HUES64 (cell line): ENCODE measurements at regions not wholly inside any gene's neighbourhood (a gene's known extent, or its start where the extent isn't known, plus 50 kb on each side); places are given as distances from the start of the nearest gene placed in this dataset.

Experiments used
- H3K27ac ChIP-seq: 2 replicates; pipeline ENCODE4 v1.7.0; 2013; ENCODE audit warnings: low read depth, low read length, inconsistent platforms
- H3K27me3 ChIP-seq: 2 replicates; pipeline ENCODE4 v1.6.1; 2013; ENCODE audit warnings: mild to moderate bottlenecking, low read length; ENCODE audit not compliant: insufficient read depth
- H3K36me3 ChIP-seq: 2 replicates; pipeline ENCODE4 v1.6.1; 2013; ENCODE audit warnings: mild to moderate bottlenecking, low read length; ENCODE audit not compliant: insufficient read depth
- H3K4me1 ChIP-seq: 2 replicates; pipeline ENCODE4 v1.6.1; 2013; ENCODE audit warnings: mild to moderate bottlenecking, low read length, moderate library complexity; ENCODE audit not compliant: insufficient read depth
- H3K4me3 ChIP-seq: 2 replicates; pipeline ENCODE4 v1.5.1; 2013; ENCODE audit warnings: mild to moderate bottlenecking, low read length, moderate library complexity
- H3K9ac ChIP-seq: 2 replicates; pipeline ENCODE4 v1.6.1; 2013; ENCODE audit warnings: mild to moderate bottlenecking, low read depth, low read length
- H3K9me3 ChIP-seq: 2 replicates; pipeline ENCODE4 v1.6.1; 2013; ENCODE audit warnings: low read depth, low read length; ENCODE audit not compliant: insufficient read depth
- WGBS: fragments of 150-250, 120-280 bp; methylation state at CpG from one replicate; pipeline ENCODE4 v1.1.7; 2013; ENCODE audit warnings: missing lambda C conversion rate; 5-methylcytosine and 5-hydroxymethylcytosine counted together

DNA sequence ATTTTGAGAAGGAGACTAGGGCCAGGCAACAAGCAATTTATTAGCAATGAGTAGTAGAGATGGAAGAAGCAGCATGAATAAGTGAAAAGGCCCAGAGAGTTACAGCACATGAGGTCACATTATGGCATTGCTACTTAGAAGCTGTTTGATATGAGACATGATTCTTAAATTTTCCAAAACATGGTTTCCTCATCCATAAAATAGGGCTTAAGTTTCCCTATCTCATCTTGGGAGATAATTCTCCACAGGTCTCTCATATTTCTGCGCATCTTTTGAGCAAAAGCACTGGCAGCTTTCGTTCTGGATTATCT lies 656.1 kb downstream of the EPHA7 start:
- 95% methylated on average over 2 of the region's 2 CpGs for WGBS
- H3K9ac ChIP-seq = no peak overlapping the region
- H3K27ac ChIP-seq = no peak overlapping the region
- no peaks in the 10 kb centered on the region for H3K9me3 ChIP-seq
- no peak overlapping the region for H3K4me3 ChIP-seq
- peaks cover 11% of the 10 kb centered on the region; the same call in 1 of the 2 replicates for H3K4me1 ChIP-seq
- H3K36me3 ChIP-seq = no peaks in the 10 kb centered on the region
- no peaks in the 10 kb centered on the region for H3K27me3 ChIP-seq

DNA sequence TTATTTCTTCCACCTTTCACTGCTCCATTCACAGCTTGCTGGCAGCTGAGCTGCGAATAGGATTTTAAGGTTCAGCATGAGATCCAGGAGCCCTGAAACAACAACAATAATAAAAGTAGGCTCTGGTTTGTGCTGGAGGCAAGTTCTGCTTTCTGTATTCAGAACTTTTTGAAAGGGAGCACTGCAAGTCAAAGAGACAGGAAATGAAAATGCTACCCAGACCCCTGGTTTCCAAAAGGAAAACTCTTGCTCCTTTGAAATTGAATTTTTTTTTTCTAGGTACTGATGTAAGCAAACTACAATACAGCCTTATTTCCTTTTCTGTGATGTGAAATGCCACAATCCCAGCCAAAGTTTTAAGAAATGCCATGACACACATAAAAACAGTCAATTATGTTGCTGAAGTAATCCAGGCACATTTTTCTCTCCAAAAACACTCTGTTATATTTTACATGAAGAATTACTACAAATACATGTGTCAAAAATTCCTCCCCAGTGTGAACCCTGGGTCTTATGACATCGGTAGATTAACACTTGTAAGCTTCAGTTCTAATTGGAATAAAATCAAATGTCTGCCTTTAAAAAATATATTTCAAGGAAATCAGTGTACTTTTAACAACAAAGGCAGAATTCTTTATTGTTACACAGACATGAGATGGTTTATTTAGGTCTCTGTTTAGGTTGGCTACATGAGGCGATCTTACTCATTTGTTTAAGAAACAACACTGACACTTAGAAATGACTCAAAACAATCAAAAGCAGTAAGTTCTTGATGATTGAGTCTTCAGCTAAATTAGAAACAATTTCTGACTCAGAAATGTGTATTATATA lies 656.7 kb downstream of the EPHA7 start:
- H3K4me3 ChIP-seq = no peak overlapping the region
- no peaks in the 10 kb centered on the region for H3K9me3 ChIP-seq
- no peaks in the 10 kb centered on the region for H3K36me3 ChIP-seq
- no peaks in the 10 kb centered on the region for H3K27me3 ChIP-seq
- H3K27ac ChIP-seq = no peak overlapping the region
- peaks cover 11% of the 10 kb centered on the region; the same call in 1 of the 2 replicates for H3K4me1 ChIP-seq
- WGBS = 60% methylated on average over 2 of the region's 3 CpGs
- H3K9ac ChIP-seq = no peak overlapping the region

DNA sequence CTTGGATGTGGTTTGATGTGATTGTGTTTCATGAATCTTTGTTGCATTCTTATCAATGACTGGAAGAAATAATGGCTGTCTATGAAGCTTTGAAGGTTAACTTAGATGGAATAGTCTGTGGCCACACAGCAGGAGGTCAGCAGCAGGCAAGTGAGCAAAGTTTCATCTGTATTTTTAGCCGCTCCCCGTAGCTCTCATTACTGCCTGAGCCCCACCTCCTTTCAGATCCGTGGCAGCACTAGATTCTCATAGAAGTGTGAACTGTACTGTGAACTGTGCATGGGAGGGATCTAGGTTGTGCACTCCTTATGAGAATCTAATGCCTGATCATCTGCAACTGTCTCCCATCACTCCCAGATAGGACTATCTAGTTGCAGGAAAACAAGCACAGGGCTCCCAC lies 660.2 kb downstream of the EPHA7 start:
- Histone ChIP-seq H3K27ac (no peak overlapping the region), H3K27me3 (no peaks in the 10 kb centered on the region), H3K36me3 (no peaks in the 10 kb centered on the region), H3K9me3 (no peaks in the 10 kb centered on the region), H3K9ac (no peak overlapping the region), H3K4me3 (no peak overlapping the region), H3K4me1 (peaks cover 11% of the 10 kb centered on the region; the same call in 1 of the 2 replicates)
- 85% methylated on average over 3 of the region's 3 CpGs for WGBS

DNA sequence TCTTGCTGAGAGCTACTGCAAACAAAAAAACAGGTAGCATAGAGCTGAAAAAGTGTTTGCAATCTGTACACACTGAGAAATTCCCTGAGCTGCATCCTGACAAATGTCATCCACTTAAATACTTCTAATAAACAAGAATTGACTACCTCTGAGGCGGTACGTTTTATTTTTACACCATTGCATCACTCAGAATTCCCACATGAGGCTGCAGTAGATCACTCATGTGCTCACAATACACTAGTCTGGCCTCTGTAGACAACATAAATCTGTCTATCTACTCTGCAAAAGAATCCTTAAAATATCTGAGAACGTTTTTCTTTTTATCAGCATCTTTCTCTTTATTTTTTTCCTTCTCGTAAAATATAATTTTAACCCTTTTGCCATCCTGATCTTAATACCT lies 661.4 kb downstream of the EPHA7 start:
- Histone ChIP-seq H3K4me3 (no peak overlapping the region), H3K27ac (no peak overlapping the region), H3K9ac (no peak overlapping the region), H3K4me1 (peaks cover 9% of the 10 kb centered on the region; the same call in 1 of the 2 replicates), H3K27me3 (no peaks in the 10 kb centered on the region), H3K36me3 (no peaks in the 10 kb centered on the region), H3K9me3 (no peaks in the 10 kb centered on the region; the same call in 1 of the 2 replicates)
- WGBS = 94% methylated on average over 4 of the region's 4 CpGs

DNA sequence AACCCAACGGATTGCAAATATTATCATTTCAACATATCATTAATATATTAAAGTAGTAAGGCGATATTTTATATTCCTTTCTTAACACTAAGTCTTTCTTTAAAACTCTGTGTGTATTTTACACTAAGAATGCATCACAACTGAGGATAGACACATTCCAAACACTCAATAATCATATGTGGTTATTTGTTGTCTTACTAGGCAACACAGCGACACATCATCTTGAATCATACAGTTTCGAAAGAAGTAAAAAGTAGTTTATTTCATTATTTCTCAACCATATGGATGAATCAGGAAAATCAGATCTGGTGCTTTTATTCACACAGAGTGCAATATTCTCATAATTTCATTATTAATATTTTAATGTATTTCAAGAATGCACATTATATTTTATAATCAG lies 662.4 kb downstream of the EPHA7 start:
- H3K4me3 ChIP-seq = no peak overlapping the region
- no peaks in the 10 kb centered on the region for H3K4me1 ChIP-seq
- no peaks in the 10 kb centered on the region; the same call in 1 of the 2 replicates for H3K9me3 ChIP-seq
- 83% methylated on average over 1 of the region's 4 CpGs for WGBS
- no peak overlapping the region for H3K27ac ChIP-seq
- H3K27me3 ChIP-seq = no peaks in the 10 kb centered on the region
- H3K9ac ChIP-seq = no peak overlapping the region
- no peaks in the 10 kb centered on the region for H3K36me3 ChIP-seq

DNA sequence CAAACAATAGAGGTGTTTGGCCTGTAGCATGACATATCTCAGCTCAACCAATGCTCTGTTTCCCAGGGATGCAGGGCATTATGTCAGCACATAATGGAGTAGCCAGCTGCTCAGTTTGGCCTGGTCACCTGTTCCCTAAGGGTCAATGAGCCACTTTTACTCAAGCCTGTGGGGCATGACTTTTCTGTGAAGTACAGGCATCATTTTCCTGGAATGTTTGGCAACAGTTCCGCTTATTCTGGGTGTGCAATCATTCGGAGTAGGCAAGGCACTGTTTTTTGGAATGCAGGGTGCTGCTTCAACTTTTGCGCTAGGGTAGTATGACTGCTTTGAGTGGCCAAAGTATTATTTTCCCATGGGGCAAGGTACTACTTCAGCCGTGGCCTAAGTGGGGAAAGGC lies 665.4 kb downstream of the EPHA7 start:
- Histone ChIP-seq H3K4me3 (no peak overlapping the region), H3K27ac (no peak overlapping the region)
- WGBS = 96% methylated on average over 4 of the region's 4 CpGs

DNA sequence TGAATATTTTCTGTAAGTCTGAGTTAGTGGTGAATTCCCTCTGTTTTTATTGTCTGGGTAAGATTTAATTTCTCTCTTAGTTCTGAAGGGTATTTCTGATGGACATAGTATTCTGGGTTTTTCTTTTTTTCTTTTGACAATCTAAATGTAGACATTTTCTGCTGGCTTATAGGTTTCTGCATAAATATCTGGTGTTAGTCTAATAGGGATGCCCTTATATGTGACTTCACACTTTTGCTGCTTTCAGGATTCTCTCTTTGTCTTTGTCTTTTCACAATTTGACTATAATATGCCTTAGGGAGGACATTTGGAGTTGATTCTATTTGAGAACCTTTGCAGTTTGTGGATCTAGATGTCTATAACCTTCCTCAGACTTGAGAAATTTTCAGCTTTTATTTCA lies 667.2 kb downstream of the EPHA7 start:
- Histone ChIP-seq H3K9ac (no peak overlapping the region), H3K9me3 (no peaks in the 10 kb centered on the region; the same call in 1 of the 2 replicates), H3K36me3 (no peaks in the 10 kb centered on the region), H3K4me1 (no peaks in the 10 kb centered on the region), H3K27ac (no peak overlapping the region), H3K4me3 (no peak overlapping the region), H3K27me3 (no peaks in the 10 kb centered on the region)

More for the DNA sequence above, 665.4 kb downstream of the EPHA7 start:
- Histone ChIP-seq H3K36me3 (no peaks in the 10 kb centered on the region), H3K9me3 (no peaks in the 10 kb centered on the region; the same call in 1 of the 2 replicates), H3K27me3 (no peaks in the 10 kb centered on the region), H3K4me1 (no peaks in the 10 kb centered on the region), H3K9ac (no peak overlapping the region)

DNA sequence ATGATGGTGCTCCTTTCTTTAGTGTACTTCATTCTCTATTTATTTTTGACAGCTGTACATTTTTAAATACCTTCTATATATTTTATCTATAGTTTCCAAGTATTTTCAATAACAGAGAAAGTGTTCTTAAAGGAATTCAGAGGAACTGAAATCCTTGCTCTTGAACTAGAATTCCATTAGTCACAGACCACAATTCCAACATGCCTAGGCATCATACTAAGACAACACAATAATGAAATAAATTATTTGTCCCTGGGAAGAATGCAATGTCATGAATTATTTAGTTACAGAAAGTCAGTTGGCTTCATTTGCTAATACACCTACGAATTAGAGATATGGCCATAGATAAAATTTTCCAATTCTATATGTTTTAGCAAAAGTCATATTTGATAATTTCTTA lies 671.2 kb downstream of the EPHA7 start:
- Histone ChIP-seq H3K27ac (no peak overlapping the region), H3K9ac (no peak overlapping the region), H3K9me3 (no peaks in the 10 kb centered on the region; the same call in 1 of the 2 replicates), H3K4me3 (no peak overlapping the region), H3K4me1 (no peaks in the 10 kb centered on the region), H3K27me3 (no peaks in the 10 kb centered on the region), H3K36me3 (no peaks in the 10 kb centered on the region)
- no CpG with 5 or more reads among the region's 1 CpG for WGBS

DNA sequence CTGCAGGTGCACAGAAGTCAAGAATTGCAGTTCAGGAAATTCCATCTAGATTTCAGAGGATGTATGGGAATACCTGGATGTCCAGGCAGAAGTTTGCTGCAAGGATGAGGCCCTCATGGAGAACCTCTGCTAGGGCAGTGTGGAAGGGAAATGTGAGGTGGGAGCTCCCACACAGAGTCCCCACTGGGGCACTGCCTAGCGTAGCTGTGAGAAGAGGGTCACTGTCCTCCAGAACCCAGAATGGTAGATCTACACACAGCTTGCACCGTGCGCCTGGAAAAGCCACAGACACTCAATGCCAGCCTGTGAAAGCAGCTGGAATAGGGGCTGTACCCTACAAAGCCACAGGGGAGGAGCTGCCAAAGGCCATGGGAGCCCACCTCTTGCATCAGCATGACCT lies 681.4 kb downstream of the EPHA7 start:
- H3K27ac ChIP-seq = no peak overlapping the region
- peaks cover 7% of the 10 kb centered on the region; the same call in 1 of the 2 replicates for H3K9me3 ChIP-seq
- H3K36me3 ChIP-seq = no peaks in the 10 kb centered on the region
- 96% methylated on average over 3 of the region's 3 CpGs for WGBS
- H3K4me3 ChIP-seq = no peak overlapping the region
- no peaks in the 10 kb centered on the region for H3K4me1 ChIP-seq
- no peak overlapping the region for H3K9ac ChIP-seq
- no peaks in the 10 kb centered on the region for H3K27me3 ChIP-seq

DNA sequence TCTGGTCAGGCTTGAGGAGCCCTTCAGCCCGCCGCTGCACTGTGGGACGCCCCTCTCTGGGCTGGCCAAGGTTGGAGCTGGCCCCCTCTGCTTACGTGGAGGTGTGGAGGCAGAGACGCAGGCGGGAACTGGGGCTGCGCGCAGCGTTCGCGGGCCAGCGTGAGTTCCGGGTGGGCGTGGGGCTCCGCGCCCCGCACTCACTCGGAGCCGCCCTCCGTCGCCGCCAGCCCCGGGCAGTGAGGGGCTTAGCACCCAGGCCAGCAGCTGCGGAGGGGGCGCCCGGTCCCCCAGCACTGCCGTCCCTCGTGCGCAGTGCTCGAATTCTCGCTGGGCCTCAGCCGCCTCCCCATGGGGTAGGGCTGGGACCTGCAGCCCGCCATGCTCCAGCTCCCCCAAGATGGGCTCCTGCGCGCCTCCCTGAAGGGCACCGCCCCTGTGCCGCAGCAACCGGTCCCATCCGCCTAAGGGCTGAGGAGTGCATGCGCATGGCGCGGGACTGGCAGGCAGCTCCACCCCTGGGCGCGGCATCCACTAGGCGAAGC lies 695.9 kb downstream of the EPHA7 start:
- H3K4me1 ChIP-seq = no peaks in the 10 kb centered on the region
- H3K27me3 ChIP-seq = no peaks in the 10 kb centered on the region
- H3K4me3 ChIP-seq = no peak overlapping the region
- H3K36me3 ChIP-seq = no peaks in the 10 kb centered on the region
- 98% methylated on average over 45 of the region's 45 CpGs for WGBS
- no peaks in the 10 kb centered on the region for H3K9me3 ChIP-seq
- no peak overlapping the region for H3K9ac ChIP-seq
- H3K27ac ChIP-seq = no peak overlapping the region

DNA sequence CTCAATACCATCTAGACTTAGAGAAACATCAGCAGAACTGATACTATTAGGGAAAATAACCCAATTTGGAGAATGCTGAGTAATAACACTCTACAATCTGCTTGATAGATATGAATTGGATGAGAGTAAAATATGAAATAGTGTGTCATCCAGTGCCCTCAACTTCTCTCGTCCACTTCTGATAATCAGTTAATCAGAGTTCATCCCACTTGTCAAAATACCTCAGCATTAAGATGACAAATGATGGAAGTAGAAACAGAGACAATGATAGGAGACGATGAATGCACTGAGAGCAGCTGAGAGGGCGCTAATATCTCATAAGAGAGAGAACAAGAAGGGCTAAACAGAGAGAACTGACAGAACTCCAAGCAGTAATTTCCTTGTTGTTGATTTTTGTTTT lies 699.6 kb downstream of the EPHA7 start:
- Histone ChIP-seq H3K4me3 (no peak overlapping the region), H3K9me3 (no peaks in the 10 kb centered on the region), H3K36me3 (no peaks in the 10 kb centered on the region), H3K27me3 (no peaks in the 10 kb centered on the region), H3K4me1 (no peaks in the 10 kb centered on the region), H3K9ac (no peak overlapping the region), H3K27ac (no peak overlapping the region)
- 84% methylated on average over 3 of the region's 3 CpGs for WGBS
